ENCODE measurements at regions not wholly inside any gene's neighbourhood (a gene's known extent, or its start where the extent isn't known, plus 50 kb on each side); places are given as distances from the start of the nearest gene placed in this dataset.

DNA sequence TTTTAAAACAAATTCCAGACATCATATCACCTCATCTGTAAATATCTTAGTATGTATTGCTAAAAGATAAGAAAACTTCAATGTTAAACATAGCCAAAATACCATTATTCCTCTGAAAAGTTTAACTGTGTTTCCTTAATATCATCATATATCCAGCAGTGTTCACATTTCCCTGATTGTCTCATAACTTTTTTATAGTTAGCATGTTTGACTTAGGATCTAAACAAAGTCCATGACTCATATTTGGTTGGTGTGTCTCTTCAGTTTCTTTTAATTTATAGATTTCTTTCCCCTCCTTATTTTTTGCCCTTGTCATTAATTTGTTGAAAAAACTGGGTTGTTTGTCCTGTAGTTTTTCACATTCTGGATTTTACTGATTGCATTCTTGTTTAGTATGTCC is 163.0 kb downstream of the RPS12 start:
- DNase-seq (ENCODE audit: low read depth), result no peak
- H3K4me3 ChIP-seq (replicated peaks; ENCODE audit: low read depth, low read length), result no peak overlapping the region
- TF ChIP-seq, protein P1, sequence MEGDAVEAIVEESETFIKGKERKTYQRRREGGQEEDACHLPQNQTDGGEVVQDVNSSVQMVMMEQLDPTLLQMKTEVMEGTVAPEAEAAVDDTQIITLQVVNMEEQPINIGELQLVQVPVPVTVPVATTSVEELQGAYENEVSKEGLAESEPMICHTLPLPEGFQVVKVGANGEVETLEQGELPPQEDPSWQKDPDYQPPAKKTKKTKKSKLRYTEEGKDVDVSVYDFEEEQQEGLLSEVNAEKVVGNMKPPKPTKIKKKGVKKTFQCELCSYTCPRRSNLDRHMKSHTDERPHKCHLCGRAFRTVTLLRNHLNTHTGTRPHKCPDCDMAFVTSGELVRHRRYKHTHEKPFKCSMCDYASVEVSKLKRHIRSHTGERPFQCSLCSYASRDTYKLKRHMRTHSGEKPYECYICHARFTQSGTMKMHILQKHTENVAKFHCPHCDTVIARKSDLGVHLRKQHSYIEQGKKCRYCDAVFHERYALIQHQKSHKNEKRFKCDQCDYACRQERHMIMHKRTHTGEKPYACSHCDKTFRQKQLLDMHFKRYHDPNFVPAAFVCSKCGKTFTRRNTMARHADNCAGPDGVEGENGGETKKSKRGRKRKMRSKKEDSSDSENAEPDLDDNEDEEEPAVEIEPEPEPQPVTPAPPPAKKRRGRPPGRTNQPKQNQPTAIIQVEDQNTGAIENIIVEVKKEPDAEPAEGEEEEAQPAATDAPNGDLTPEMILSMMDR (IDR thresholded peaks at IDR 0.05; ENCODE audit: low read length, missing control alignments), result no peak

DNA sequence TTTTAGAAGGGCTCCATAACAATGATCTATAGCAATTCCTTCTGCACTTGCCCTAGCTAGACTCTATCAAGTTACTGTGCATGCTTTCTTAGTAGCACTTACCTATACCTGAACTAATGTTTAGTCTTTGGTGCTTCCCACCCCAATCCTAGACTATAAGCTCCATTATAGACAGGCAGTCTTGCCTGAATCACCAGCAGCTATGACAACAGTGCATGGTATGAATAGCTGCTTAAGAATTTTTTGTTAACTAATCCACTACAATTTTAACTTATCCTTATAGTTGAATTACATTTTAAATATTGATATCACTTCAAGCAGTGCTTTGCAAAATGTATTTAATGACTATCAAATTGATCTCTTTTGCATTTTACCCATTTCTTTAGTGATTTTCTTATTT is 164.3 kb downstream of the RPS12 start:
- no peak for DNase-seq (ENCODE audit: low read depth)
- TF ChIP-seq, protein P1 (IDR thresholded peaks at IDR 0.05; ENCODE audit: low read length, missing control alignments), result no peak
- no peak overlapping the region for H3K4me3 ChIP-seq (replicated peaks; ENCODE audit: low read depth, low read length)

DNA sequence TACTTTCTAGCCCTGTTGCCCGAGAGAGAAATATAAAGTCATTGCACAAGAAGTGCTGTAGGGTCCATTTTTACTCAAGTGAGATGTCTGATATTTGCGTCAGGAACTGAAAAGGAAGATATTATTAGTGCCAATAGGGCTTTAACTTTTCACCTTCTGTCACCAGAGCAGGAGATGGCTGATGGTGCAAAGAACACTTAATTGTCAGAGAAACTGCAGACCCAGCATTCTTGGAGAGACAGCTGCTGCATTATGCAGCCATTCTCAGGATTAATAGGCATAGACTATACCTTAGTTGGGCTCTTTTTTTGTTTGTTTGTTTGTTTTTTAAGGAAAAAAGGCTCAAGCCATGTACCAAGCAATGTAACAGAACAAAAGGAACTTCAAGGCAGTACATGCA is 179.4 kb downstream of the RPS12 start:
- TF ChIP-seq, protein P1 (IDR thresholded peaks at IDR 0.05; ENCODE audit: low read length, missing control alignments), result no peak
- H3K4me3 ChIP-seq (replicated peaks; ENCODE audit: low read depth, low read length), result no peak overlapping the region
- no peak for DNase-seq (ENCODE audit: low read depth)

DNA sequence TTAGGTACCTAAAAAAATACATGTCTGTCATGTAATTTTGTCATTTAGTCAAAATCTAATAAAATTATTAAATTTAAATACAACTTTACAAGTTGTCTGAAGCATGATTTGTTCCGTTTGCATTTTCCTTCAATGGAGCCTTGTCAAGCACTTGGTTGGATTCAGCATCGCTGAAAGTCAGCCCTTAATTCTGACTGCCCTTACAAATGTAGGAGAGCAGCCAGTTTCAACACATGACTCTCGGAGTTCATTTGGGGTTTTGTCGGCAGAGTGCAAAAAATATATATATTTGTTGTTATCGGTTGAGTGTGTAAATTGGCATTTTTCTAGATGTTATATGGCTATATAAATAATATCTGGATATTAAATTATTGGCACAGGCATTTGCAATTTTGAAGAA is 180.6 kb downstream of the RPS12 start:
- TF ChIP-seq, protein P1 (IDR thresholded peaks at IDR 0.05; ENCODE audit: low read length, missing control alignments), result no peak
- DNase-seq (ENCODE audit: low read depth), result no peak

DNA sequence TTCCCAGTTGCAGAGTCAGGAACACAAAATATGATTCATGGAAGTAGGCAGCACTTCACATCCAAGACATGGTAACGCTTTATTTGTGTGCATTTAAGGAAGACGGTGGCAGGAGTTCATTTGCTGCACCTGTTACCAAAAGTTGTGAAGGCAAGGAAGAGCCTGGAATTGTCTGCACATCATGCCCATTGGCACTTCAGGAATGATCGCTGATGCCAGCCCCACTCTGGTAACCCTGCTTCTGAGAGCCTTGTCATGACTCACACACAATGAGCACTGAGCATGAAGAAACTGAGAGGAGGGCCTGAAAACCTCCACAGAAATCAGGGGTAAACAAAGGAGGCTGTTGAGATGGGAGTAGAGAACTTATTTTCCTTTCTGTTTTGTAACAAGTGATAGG is 181.1 kb downstream of the RPS12 start:
- no peak overlapping the region for H3K4me3 ChIP-seq (replicated peaks; ENCODE audit: low read depth, low read length)
- no peak for DNase-seq (ENCODE audit: low read depth)
- TF ChIP-seq, protein P1 (IDR thresholded peaks at IDR 0.05; ENCODE audit: low read length, missing control alignments), result no peak

More for the DNA sequence above, 180.6 kb downstream of the RPS12 start:
- H3K4me3 ChIP-seq (replicated peaks; ENCODE audit: low read depth, low read length), result no peak overlapping the region

DNA sequence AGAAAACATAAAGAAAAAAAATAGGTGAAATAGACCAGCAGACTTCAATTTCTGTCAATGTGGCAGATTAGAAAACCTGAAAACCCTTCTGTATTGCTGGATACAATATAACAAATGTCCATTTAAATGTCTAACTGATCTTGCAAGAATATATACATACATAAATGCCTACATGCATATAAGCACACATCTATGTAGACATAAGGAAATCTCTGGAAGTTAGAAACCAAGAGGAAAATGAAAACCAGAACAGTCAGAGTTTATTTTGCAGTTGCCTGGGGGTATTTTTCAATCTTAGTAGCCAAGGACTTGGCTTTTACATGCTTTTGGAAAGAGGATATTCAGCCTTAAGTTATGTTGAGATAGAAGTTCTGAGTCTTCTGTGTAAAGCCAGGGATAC is 184.0 kb downstream of the RPS12 start:
- DNase-seq (ENCODE audit: low read depth), result no peak
- TF ChIP-seq, protein P1 (IDR thresholded peaks at IDR 0.05; ENCODE audit: low read length, missing control alignments), result no peak
- H3K4me3 ChIP-seq (replicated peaks; ENCODE audit: low read depth, low read length), result no peak overlapping the region

DNA sequence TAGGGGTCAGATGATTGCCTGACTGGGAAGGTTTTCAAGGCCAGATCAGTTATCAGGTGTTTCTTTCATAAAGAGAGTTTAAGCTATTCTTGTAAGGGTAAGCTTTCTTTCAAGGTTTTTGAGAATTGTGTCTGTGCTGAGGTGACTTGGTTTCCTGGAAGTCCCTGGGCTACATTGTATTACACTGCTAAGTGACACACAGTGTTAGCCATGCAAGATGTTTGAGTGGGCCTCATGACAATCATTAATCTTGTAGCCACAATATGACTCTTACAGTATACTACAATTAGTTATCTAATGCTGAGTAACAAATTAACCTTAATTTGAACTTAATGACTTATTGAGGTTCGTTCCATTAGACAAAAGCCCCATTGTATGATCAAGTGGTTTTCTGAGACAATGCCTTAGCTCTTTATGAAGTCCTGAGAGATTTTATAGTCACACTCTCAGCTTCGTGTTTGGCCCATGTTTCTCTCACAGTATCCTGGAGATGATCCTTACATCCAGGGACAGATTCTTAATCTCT is 186.7 kb downstream of the RPS12 start:
- no peak overlapping the region for H3K4me3 ChIP-seq (replicated peaks; ENCODE audit: low read depth, low read length)
- no peak for DNase-seq (ENCODE audit: low read depth)
- TF ChIP-seq, protein P1 (IDR thresholded peaks at IDR 0.05; ENCODE audit: low read length, missing control alignments), result no peak

Measured in fibroblast of pulmonary artery (primary cell).